HUDEP-2 (cell line): ENCODE measurements at regions not wholly inside any gene's neighbourhood (a gene's known extent, or its start where the extent isn't known, plus 50 kb on each side); places are given as distances from the start of the nearest gene placed in this dataset.
"Not testable (repeated sequence)": the region's sequence is repeated elsewhere in the genome, so short reads cannot be mapped to it uniquely, and the experiment has no call there.

Experiments
- DNase-seq, 76 experiments: peaks; one replicate each; lab custom pipeline; 2025; ENCODE audit not compliant: unreplicated experiment in 76 of 76; lab: John Stamatoyannopoulos, UW

DNA sequence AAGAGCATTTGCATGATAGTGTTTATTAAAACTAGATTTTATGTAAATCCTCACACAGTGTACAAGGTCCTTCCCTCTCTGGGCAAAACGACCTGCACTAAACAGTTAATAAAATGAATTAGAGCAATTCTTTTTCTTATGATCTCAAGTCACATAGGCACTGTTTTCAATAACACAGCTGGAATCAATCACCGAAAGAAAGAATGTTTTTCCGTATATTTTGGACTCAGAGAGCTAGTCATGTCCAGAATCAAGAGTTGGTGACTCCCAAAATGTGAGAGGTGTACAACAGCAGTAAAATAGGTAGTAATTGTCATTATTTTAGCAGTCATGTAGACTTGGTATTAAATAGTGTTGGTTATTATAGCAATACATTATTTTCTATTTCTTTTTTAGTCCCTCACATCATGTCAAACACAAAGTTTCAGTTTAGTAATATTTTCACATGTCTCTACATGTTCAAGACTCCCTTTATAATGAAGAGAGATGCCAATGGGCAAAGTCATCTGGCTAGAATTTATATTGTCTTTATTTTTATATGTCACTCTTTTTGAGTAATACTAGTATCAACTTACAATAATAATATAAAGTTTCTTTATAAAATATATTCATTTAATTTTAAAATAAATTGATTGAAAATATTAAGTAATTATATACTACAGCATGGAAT, 448.6 kb upstream of the CDIN1 start:
- DNase-seq: no peak

DNA sequence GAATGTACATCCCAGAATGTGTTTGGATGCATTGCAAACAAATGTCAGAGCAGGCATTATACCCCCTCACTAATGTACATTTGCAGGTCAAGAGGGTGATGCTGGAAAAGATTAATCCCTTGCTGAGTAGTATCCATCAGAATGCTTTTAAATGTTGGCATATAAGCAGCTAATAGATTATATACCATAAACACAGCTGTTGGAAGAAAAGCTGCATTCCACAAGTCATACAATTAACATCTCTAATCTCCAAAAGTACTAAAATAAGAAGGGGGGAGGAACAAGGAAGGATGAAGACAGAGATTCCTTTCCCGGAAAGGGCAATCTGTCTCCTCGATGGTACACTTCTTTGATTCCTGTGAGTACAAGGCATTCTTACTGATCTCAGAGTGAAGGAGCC, 445.7 kb upstream of the CDIN1 start:
- DNase-seq: no peak

DNA sequence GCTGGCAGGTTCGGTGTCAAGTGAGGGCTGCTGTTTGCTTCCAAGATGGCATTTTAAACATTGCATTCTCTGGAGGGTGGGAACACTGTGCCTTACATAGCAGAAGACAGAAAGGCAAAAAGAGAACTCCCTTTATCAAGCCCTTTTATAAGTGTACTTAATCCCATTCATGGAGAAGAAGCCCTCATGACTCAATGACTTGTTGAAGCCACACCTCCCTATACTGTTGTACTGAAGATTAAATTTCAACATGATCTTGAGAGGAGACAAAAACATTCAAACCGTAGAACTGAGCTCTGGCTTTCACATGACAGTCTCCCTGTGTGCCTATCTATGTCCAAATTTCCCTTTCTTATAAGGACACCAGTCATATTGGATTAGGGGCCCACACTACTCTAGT, 443.4 kb upstream of the CDIN1 start:
- DNase-seq: no peak

DNA sequence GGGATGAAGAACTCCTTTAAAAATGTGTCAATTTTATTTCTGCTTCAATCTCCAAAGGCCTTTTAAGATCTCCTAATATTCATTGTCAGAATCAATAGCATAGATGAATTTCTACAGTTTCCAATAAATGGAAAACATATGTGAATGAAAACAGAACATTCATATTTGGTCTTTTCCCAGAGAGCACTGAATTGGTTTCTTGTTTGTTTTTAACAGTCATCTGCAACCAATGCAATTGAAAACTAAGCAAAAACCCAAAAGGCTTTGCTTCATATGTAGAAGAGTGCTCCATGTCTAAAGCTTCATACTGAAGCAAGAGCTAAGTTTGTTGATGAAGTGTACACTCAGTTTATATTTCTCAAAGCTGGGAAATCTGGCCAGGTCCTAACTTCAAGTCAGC, 426.5 kb upstream of the CDIN1 start:
- no peak for DNase-seq

DNA sequence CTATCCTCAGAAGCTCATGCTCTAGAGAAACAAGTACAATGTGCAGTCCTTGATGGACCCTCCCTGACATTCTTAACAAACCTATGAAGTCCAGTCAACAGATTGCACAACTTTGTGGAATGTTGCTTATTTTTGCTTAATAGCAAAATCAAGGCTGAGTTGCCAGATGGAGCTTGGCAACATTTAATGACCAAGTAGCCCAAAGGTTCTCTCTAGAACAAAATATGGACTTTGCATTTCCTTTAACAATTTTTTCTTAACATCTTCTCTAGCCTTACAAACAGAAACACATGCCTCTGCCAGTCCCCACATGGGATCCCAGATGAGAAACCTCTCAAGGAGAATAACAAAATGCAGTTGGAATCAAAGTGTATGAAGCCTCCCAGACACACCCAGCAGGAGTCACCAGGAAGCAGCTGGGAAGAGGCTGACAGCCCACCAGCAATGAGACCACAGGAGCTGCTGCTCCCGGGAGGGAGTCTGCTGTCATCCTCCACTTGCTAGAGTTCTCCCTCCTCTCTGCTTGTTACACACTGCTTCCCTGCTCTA, 422.5 kb upstream of the CDIN1 start:
- no peak for DNase-seq

DNA sequence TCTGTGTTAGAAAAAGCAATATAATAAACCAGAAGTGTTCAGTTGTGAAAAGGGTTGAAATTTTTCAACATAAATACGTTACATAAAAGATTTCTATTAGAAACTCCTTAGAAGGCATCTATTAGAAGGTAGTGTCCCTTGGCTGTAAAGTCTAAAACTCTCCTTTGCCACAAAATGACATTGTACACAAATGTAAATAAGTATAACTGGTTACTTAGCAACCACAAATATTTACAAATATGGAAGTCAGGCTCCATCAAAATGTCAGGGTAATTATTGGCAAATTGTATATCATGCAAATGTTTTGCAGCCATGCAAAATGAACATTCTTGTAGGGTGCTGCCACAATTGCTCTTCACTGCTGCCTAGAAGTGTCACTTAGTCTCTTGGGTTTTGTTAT, 419.1 kb upstream of the CDIN1 start:
- DNase-seq: no peak

DNA sequence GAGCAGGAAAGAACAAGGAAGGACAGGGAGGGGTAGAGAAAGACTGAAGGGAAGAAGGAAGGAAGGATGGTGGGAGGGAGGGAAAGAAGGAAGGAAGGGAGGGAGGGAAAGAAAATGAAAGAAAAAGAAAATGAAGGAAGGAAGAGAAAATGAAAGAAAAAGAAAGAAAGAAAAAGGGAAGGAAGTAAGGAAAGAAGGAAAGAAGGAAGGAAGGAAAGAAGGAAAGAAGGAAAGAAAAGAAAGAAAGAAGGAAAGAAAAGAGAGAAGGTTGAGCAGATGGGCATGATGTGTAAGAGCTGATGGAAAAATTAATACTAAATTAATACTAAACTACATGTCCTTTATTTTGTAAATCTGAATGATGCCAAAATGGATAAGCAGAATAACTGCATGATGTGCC, 418.3 kb upstream of the CDIN1 start:
- no peak for DNase-seq

DNA sequence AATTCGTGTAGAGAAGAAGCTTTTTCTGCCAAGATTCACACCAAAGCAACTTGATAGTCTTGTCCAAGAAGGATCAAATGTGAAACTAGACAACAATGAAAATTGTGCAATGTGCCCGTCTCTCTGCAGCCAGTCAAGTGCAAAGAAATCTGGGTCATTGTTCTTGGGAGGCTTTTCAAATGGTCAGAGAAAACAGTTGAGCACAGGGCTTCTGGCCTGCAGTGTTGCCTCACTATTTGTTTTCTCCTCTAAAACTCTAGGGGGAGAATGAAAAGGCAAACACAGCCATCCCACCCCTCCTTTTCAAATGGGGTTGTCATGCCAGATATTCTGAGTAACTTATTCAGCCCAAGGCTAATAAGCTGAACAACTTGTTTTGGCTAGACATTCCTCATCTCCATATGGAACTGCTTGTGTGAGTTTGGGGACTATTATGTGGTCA, 417.6 kb upstream of the CDIN1 start:
- DNase-seq: no peak

DNA sequence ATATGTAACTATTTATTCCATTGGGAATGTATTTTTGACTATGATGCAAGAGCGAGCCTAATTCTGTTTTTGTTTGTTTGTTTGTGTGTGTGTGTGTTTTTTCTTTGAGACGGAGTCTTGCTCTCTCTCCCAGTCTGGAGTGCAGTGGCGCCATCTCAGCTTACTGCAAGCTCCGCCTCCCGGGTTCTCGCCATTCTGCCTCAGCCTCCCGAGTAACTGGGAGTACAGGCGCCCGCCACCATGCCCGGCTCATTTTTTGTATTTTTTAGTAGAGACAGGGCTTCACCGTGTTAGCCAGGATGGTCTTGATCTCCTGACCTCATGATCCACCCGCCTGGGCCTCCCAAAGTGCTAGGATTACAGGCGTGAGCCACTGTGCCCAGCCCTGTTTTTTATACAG, 415.4 kb upstream of the CDIN1 start:
- DNase-seq: not testable (repeated sequence)

DNA sequence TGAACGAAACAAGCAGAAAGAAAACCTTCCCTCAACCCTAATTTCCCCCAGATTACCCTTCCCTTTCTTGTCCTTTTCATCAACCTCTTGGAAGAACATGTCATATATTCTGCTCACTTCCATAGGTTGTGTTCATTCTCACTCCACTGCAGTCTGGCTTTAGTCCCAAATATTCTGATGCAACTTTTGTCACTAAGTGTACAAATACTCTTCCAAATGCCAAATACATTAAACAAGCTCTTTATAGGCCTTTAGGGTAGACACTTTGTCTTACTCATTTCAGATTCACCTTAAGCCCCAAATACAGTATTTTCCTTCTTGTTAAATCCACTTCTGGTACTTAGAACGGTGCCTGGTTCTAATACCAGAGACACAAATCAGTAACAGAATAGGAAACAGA, 406.5 kb upstream of the CDIN1 start:
- no peak for DNase-seq

DNA sequence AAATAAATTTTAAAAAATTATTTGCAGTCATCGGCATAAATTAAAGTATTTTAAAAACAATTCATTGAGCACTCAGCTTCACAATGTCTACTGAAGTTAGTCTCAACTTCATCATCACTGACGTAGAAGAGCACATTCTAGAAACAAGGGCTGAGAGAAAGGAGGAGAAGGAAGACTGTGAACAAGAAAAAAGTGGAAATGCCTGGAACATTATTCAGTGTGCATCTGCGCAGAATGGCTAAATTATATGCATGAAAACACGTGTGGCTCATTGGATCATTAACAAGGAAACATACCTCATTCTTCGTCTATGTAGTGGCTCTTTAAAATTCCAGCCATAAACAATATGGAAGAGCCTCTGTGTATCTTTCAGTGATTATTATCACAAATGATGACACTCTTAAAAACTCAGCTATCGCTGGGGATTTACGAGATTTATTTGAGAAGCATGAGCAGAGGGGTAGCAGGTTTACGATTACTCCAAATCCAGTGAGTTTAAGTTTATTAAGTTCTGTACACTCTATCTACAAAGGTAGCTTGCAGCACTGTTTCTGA, 404.2 kb upstream of the CDIN1 start:
- DNase-seq: no peak

DNA sequence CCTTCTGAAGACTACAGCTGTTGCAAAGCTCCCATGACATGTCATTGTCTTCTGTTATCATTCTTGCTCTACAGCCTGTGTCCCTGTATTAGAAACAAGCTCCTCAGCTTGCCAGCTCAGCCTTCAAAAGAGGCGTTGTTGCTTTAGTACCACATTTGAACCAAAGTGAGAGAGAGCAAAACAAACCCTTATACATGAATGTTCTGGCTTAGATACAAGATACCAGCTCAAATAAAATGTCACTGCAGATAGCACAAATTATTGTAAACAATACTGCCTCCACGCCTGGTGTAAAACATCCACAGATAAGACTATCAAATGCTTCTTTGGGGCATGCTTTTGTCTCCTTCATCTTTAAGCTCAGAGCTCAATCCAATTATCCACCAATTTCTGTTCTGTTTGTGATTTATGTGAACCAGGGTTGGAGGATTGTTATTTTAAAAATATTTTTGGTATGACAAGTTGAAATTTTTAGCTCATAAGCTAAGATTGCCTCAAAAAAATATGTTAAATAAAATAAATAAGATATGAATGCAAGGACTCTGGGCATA, 403.6 kb upstream of the CDIN1 start:
- DNase-seq: no peak

DNA sequence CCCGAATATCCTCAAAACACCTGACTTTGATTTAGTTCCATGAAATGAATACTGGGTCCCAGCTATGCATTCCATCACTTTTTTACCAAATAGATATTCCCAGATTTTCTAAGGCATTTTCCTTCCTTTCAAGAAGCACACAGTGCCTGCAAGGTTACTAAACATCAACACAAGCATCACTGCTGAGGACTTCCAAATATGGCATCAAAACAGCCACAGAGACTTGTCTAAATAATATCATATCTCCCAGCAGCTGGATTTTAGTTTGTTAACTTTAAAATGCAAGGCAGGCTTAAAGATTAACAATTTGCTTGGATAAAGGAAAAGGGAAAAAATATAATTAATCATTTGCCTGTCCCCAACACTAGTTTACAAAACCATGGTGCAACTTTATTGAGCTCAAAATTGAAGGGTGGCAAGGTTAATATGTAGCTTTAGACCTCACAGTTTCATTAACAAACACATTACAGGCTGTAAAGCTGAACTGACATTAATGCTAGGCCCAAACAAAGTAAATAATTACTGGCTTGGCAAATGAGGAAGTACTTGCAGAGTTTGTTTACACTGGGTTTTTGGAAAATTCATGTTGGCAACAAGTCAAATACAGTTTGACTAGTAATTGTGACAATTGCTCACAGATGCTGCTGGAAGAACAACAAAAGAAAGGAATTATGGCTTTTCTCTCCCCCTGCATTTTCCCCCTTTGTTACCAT, 401.7 kb upstream of the CDIN1 start:
- no peak for DNase-seq

DNA sequence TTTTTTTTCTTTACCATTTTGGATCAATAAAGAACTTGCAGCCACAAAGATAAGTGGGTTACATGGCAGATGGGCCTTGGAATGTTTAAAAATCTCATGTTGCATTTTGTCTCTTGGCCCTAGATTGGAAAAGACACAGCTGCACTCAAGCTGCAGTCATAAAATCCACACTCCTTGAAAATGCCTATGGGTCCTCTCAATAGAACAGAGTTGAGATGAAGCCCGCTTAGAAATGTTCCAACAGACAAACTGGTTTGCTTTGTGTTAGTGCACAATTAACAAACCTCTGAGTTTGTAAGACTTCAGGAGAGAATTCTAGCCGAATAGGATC, 401.2 kb upstream of the CDIN1 start:
- no peak for DNase-seq

DNA sequence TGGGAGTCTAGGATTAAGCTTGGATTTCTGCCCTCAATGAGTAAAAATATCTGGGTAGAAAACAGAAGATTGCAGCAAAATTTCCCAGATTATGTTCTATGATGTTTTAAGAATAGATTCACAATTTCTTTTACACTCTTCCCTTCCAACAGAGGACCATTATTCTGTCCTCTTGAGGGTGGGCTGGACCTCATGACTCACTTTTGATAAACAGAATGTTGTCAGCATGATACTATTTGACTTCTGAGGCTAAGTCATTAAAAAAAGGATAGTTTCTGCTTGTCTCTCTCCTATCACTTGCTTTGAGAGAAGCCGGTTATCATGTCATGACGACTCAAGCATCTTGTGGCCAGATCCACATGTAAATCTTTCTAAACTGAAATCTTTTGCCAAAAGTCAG, 396.2 kb upstream of the CDIN1 start:
- DNase-seq: no peak

DNA sequence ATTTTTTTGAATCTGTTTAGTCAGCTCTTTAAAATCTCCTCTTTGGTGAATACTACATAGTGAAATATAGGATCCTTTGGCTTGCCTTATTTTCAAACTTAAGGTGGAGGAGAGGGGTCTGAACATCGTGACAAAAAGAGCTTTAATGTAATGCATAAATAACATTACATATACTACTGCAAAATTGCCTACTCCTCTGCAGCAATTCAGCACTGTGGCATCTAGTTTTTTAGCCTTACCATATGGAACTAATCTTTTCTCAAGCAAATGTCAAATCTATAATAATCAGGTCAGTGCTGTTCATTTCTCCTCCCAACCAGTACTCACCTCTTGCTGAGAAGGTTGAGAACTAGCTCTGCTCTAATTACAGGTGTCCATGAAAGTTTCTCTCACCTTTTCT, 394.0 kb upstream of the CDIN1 start:
- DNase-seq: no peak

DNA sequence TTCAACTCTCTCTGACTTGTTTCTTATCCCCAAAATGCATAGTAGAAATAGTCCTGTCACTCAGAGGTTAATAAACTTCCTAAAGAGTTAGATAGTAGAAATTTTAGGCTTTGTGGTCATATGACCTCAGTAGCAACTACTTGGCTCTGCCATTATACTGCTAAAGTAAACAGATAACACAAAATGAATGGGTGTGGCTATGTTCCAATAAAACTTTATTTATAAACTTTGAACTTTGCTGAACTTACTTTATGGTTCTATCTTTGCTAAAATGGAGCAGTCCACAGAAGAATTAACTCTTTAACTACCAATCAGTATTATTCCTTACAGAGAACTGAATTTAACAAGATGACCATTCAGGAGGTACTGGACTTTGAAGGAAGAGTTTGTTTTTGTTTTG, 393.6 kb upstream of the CDIN1 start:
- DNase-seq: no peak

DNA sequence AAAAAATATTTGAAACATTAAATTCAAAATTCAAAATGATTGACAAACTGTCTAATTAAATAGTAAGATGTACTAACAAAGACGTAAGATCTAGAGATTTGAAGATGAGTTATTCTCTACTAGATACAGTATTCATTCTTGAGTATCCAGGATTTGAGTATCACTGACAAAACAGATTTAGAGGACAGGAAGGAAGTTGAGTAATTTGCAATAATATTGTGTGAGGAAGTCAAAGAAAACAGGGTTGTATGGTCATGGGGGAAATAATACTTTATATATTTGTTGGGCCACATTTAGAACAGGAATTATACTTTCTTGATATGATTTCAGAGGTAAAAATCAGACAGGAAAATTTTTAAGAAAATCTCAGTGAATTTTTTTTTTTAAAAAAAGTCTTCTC, 393.1 kb upstream of the CDIN1 start:
- no peak for DNase-seq

DNA sequence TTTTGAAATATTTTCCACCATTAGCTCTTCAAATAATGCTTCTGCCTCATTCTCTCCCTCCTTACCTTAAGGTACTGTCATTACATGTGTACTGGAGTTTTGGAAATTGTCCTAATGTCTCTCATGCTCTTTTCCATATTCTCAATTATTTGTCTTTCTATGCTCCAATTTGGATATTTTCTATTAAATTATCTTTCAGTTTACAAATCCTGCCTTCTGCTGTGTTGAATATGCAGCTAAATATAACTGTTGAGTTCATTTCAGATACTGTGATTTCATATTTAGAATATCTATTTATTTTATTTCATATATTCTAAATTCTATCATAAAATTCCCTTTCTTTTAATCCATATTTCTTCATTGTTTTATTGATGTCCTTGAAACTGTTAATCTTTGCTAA, 388.0 kb upstream of the CDIN1 start:
- no peak for DNase-seq

DNA sequence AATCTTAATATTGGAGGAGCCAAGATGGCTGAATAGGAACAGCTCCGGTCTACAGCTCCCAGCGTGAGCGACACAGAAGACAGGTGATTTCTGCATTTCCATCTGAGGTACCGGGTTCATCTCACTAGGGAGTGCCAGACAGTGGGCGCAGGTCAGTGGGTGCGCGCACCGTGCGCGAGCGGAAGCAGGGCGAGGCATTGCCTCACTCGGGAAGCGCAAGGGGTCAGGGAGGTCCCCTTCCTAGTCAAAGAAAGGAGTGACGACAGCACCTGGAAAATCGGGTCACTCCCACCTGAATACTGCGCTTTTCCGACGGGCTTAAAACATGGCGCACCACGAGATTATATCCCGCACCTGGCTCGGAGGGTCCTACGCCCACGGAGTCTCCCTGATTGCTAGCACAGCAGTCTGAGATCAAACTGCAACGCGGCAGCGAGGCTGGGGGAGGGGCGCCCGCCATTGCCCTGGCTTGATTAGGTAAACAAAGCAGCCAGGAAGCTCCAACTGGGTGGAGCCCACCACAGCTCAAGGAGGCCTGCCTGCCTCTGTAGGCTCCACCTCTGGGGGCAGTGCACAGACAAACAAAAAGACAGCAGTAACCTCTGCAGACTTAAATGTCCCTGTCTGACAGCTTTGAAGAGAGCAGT, 383.9 kb upstream of the CDIN1 start:
- not testable (repeated sequence) for DNase-seq

DNA sequence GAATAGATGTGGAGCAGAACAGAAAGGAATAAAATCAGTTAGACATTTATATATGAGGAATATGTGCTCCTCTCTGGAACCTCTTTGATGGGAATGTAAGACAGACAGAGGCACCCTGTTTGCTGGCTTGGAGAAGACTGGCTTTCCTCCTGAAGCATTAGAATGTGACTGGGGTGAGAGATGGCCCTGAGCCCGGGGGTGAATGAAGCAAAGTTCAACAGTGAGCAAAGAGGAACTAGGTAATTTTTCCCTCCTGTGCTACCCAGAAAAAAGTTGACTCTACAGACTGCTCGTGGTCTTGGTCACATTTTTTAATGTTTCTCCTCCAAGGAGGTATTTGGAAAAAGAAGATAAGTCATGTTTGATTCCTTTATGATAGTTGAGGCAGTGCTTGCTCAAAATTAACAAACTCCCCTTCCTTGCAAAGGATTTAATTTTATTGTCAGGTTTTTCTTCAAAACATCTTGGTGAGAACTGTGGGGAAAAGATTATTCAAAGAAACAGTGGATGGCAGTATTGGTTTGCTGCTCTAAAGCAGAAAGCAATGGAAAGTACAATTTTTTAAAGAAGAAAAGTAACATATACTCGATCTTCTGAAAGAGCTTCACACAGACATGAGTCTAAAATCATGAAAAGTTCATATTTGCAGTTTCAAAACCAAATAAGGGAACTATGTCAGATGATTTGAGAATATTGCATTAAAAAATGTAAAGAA, 370.4 kb upstream of the CDIN1 start:
- DNase-seq: no peak
